ENCODE measurements at regions not wholly inside any gene's neighbourhood (a gene's known extent, or its start where the extent isn't known, plus 50 kb on each side); places are given as distances from the start of the nearest gene placed in this dataset.

DNA sequence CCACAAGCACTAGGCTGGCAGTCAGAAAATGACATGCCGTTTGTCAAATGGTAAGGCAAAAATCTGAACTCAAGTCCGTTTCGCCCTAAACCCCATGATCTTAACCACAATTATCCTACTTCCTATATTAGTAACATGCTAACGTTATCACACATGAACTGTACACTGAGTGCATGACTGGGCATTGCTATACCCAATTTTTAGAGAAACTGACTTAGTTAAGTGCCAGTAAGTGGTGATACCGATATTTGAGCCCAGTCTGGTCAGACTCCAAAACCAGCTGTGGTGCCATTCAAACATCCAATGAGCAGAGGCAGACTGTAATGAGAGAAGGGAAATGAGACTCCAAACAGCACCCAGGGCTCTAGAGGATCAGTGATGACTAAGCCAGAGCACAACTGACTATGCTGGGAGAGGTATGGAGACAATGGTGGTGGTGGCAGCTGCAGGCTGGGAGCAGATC, 311.7 kb upstream of the PKDCC start:
- DNase-seq: no peak

DNA sequence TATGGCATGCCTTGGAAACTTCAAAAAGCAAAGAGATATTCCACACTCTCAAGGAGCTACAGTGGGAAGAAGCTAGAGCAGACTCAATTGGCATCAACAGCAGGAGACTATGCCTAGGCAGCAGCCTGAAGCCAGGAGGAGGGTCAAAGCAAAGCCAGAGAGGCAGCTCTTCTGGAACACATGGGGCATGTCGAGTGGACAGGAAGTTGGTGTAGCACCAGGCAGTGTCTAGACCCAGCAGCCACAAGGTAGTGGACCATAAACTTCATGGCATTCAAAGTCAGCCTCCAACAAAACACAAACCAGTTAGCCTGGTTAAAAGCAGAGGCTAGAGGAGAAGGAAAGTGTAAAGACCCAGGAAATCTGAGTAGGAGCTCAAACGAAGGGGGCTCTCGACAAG, 311.2 kb upstream of the PKDCC start:
- DNase-seq: no peak

DNA sequence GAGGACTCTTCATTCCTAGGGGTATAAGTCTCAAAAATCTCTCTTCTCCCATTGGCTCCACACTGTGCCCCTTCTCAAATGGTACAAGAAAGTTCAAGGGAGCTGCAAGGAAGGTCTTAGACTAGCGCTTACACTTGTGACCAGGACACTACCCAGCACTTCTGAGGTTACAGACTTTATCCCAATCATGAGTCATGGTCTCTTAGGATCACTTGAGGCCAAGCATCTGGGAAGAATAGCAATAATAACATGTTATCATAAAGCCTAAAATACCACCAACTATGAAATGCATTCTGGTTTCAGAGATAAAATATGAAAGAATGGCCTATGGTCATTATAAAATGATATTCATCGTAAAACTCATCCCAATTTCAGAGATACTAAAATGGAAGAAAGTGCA, 309.9 kb upstream of the PKDCC start:
- no peak for DNase-seq

DNA sequence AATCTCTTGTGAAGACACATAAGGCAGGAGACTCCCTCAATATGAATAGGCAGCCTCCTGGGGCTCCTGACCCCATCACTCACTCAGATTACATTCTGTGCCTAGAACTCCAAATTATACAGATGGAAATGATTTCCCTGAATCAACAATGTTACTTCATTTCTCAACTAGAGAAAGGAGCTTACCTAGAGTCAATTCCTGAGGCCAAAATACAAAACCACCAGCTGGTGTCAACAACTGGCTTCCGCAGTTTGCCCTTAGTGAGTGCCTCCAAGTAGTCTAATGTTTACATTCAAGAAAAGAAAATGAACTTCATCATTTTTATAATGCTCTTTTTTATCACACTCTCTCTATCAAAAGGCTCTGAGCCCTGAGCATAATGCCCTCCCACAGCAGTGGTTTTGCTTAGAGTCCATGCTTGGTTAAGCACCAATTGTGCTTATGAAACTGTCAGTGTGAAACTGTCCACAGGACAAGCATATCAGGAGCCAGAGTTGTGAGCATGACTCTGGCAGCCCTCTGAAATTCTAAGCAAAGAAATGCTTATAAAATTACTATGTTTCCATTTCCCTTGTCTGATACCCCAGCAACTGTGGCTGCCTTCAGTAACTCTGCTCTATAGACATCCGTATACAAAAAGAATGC, 305.7 kb upstream of the PKDCC start:
- DNase-seq: no peak

DNA sequence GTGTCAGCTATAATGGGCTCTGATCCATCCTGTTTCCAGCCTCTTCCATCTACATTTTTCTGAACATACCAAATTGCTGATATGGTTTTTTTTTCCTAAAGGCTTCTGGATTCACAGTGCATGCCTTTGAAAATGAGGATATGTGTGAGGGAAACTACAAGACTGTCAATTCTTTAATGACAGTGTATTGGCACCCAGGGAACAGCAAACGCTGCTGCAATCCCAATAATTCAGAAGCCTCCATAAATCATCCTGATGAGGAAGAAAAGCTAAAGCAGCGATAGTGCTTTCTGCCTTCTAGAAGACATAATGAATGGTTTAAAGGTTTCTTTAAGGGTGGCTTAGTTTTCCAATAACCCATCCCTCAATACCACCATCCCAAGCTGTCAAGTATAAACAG, 304.5 kb upstream of the PKDCC start:
- DNase-seq: no peak

DNA sequence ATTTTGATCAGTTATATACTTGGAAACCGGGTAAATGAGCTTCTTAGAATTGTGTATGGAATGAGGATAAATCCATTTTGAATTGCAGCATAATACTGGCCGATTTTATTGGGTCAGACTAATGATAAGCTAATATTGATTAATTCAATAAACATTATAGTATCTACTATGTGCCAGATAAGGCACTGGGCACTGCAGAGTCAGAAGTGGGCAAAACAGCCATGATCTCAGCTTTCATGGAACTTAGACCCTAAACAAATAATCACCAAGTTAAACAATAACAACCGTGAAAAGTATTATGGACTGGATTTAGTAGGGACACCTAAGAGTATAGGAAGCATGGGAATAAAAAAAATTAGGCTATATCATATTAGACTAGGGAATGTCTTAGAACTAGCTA, 297.0 kb upstream of the PKDCC start:
- DNase-seq: no peak

DNA sequence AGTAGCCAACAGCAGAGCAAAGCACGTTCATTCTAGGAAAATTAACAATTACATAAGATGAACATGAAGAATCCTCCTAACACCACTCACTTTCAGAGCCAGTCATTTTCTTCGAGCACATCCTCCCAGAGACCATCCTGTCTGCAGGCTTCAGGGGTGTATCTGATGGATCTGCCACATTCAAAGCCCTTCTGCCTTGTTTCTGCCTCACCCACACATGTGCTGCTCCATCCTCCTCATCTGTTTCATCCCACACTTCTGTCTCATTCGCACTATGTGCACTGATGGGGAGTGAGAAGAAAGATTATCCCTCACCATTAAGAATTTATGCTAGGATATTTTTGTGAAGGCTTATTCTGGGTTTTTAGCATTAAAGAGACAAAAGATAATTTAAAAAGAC, 287.9 kb upstream of the PKDCC start:
- no peak for DNase-seq

DNA sequence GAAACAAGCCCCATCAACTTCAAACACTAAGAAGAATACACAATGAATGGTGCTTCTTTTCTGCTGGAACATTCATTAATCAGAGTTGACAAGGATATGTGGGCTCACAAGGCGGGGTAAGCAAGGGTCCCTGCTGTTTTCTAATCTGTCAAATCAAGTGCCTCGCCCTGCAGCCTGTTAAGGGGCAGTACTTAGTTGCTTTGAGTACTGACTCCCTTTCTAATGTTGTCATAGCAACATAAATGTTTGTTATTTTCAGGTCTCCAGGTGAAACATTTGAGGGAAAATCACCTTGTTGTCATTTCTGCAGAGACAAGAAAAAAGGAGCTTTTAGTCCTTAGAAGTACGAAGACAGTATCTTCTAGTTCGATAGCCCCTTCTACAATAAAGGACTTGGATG, 284.7 kb upstream of the PKDCC start:
- no peak for DNase-seq

DNA sequence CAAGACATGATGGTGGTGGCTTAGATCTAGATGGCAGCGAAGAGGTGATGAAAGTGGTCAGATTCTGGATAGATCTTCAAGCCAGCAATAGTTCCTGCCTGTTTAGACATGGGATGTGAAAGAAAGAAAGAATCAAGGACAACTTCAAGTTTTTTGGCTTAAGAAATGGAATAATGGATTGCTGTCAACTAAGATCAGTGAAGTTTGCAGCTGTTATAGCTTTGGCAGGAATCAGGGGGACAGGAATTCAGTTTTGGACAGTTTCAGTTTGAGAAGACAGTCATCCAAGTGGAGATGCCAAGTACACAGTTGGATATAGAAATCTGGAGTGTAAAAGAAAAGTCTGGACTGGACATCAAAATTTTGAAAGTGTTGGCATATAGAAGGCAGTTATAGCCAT, 283.7 kb upstream of the PKDCC start:
- DNase-seq: no peak

DNA sequence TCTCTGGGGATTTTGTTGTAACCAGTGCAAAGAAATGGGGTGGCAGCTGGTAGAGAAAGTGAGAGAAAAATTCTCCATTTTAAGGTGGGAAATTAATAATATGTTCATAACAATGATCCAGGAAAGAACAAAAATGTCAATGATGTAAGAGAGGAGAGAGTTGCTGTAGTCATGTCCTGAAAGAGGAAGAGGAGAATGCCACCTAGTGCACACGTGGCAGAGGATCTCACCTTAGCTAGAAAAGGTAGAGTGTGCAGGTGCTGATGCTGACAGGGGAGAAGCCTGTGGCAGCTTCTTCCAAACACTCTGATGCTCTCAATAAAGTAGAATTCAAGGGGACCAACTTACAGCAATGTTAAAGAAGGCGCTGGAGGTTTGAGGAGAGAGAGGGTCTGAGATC, 282.9 kb upstream of the PKDCC start:
- no peak for DNase-seq

DNA sequence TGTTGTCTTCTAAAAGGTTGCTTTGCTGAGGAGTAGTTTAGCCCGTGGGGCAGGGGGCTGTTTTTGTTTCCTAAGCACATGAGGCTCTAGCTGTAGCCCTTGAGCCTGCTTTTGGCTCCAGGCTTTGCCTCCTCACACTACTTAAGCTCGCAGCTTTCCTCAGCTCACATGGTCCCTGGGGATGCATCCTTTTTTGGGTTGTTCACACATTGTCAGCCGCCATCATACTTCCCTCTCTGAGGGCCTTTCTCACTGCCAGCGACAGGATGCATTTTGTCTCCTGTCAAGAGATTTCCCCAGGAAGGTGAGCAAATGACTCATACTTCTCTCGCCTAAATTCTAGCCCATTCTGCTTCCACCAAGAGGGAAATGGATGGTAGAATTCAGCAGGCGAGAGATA, 279.5 kb upstream of the PKDCC start:
- no peak for DNase-seq

DNA sequence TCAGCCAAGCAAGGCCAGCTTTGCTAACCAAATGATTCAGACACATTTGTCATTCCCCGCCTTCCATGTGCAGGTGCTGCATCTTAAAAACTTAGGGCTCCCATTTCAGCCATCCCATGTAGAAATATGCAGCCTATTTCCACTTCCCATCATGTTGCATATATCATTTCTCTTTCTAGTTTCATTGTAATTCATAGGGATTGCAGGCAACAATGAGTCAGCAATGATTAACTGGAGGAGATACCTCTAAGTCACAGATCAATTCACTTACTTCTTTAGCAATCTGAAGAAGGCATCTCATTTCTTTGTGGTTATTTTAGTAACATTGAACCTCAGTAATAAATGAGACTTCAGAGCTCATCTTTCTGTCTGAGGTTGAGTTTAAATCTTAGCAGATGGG, 276.1 kb upstream of the PKDCC start:
- DNase-seq: no peak

DNA sequence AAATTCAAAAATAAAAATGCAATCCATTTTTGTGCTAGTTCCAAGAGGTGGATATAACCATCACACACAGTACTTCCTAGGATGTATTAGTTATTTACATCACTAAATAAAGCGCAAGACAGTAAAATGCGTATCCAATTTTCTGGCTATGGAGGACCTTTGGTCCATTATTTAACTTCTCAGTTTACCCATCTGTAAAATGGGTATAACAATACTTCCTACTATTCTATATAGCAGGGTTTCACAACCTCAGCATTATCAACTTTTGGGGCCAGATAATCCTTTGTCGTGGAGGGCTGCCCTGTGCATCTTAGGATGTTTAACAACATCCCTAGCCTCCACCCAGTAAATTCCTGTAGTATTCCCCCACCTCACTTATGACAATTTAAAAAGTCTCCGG, 275.1 kb upstream of the PKDCC start:
- no peak for DNase-seq

DNA sequence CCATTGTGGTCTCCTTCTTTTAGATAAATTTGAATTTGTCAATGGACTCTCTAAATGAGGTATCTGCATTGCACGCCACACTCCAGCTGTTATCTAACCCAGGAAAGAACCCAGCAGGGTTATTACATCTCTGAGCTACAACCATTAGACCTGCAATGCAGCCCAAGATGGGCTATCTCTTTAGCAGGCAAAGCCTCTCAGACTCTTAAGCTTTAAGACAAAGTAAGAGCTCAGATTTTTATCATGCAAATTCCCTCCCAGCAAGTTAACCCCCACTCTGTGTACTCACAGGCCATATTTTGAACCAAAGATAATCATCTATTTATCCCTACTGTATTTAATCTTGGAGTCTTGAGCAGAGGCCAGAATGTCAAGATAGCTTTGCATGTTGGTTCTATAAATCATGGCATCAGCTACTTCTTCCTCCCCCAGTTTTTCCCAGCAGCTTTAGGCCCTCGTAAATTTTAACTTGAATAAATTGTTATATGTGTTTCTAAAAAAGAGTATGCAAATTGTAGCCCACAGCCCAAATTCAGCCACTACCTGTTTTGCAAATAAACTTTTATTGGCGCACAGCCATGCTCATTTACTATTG, 273.7 kb upstream of the PKDCC start:
- no peak for DNase-seq

DNA sequence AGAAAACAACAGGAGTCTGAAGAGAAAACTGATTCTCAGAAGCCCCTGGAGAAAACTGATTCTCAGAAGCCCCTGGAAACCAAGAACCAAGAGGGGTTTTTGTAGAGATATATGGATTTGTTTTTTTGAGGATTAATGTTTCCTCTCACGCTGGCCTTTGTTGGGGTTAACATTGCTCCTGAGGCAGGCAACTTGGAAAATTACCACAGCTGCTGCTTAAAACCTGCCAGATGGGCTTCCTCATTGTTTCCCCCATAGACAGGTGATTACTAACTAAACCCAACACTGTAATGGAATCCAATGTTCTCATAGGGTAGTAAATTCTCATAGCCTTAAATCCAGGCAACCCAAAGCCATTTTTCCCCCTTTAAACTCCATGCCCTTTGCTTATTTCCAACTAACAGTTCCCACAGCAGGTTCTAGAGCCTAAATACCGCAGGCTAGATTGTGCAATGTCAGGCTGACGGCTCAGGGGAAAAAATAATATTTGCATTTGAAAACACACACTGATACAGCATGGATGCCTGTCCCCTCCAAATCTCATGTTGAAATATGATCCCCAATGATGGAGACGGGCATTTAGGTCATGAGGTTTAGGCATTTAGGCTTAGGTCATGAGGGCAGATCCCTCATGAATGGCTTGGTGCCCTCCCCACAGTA, 272.3 kb upstream of the PKDCC start:
- no peak for DNase-seq

DNA sequence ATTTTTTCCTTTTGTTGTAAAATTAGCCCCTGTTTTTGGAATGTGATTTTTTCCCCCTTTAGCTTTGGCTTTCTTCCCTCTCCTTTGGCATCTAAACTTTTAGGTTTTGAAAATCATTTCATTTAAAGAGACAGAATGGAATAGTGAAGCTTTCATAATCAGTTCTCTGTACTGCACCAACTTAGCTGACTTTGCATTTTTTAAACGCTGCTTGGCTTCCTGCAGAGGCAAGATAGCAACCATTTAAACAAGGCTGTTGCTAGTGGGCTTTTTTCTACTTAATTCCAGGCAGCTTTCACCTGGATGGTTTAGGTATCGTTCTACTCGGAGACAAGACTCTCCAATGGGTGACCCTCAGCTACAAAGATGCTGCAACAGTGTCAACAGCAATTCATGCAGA, 267.9 kb upstream of the PKDCC start:
- DNase-seq: no peak

DNA sequence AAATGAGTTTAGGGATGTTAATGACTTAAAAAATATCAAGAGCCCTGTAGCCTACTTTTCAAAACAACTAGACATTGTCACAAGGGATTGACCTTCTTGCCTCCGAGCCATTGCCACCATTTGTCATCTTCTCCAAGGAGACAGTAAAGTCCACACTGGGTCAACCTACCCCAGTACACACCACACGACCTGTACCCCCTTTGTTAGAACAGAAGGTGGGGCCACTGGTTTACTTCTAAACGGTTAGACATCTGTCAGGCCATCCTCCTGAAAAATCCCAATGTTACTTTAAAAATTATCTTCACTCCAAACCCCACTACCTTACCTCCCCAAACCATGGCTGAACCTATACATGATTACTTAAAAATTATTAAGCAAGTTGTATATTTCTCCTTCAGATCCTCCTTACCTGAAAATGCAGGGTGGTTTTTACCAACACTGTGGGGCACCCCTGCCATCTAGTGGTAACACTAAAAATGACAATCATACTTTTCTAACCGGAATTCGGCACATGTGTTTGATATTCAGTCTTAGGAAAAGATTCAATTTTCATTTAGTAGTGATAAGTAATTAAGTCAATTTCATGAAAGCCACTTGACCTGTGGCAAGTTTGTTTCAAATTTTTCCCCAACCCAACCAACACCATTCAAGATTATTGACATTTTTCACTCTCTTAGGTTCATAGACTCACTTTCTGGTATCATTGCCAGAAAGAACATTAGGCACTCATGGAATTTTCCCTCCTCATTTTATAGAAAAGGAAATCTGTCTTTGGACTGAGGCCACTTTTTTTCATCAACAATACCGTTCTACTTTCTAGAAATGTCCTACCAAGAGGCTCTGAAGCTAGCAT, 265.3 kb upstream of the PKDCC start:
- no peak for DNase-seq

DNA sequence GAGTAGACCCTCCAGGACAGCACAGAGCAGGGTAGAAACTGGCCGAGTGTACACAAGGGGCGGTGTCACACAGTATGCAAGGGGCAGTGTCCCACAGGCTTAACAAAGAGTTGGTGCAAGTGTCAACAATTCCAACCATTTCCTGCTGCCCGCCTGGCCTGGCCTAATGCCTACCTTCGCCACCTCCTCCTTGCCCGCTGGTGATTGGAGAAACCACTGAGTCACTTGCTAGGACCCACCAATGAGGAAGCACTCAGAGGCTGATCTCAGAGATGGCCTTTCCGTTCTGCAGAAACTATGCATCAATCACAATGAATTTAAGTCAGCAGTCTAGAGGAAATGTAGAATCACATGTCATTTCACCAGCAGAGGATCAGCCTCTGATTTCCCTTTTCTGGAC, 263.3 kb upstream of the PKDCC start:
- DNase-seq: no peak

DNA sequence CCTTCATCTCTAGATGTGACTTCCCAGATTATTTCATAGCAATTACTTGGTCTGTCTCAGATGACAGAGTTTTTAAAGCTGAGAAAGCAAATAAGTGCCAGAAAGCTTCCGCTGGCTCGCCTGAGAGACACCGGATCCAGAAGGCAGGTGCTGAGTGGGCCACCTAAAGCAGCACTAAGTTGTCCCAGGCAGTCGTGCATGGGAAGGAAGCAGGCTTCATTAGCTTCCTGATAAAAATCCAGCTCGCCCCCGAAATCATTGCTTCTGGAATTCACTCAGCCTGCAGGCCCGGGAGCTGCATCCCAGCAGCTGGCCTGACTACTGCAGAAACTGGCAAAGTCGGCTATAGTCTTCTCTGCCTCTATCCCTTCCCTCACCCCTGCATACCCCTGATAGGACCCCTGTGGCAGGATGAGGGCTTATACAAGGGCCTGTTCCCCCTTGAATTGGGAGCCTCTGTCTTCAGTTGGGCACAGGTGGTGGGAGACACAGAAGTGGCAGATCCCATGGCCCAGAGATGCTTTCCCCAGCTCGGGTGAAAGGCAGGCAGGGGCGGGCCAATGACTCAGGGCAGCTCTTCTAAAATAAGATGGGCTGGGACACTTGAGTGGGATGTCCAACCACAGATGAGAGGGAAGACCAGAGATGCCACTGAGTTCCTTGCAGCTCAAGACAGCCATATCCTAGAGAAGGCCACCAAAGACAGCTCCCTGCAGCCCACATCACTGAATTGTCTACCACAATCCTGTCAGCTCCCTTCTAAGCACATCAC, 262.4 kb upstream of the PKDCC start:
- DNase-seq: no peak

DNA sequence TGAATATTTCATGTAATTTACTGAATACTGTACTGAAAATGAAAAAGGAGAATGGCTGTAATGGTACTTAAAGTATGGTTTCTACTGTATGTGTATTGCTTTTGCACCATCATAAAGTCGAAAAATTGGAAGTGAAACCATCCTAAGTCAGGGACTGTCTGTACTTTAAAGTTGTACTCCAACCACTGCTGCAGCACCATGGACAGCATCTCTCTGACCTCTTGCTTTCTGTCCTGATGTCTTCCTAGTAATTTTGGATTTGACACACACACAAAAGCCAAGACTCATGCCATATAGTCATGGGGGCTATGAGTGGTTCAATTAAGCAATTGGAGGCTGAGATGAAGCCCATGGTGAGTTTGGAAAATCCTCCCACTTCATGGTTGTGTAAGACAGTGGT, 256.3 kb upstream of the PKDCC start:
- DNase-seq: no peak

DNA sequence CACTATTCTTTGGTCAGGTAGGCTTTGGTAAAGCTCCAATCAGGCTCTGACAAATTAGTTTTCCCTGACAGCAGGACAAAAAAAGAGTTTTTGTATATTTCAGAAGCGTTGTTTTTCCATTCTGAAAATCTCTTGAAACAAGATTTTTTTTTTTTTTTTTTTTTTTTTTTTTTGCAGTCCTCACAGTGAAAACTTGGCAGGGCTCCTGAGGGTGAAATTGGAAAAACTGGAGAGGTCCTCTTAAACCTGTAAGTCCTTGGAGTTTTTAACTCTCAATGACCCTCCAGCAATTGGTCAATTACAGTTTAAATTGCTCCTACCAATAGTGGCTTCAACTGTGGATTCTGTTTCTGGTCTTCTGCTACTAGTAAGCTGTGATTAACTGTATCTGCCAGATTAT, 244.5 kb upstream of the PKDCC start:
- DNase-seq: no peak

DNA sequence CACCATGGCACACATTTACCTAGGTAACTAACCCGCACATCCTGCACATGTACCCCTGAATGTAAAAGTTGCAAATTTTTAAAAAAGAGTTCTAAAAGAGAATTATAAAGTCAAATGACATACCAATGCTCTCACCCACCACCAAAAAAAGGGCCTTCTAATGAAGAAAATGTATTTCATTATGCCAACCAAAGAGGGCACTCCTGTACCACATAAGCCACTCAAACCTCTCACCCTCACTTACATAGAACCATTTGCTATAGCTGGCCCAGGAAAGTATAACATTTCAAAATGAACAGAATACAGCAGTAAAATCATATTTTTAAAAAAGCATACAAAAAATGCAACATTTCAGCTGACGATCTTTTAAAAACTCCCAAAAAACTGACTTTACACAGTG, 241.5 kb upstream of the PKDCC start:
- no peak for DNase-seq

DNA sequence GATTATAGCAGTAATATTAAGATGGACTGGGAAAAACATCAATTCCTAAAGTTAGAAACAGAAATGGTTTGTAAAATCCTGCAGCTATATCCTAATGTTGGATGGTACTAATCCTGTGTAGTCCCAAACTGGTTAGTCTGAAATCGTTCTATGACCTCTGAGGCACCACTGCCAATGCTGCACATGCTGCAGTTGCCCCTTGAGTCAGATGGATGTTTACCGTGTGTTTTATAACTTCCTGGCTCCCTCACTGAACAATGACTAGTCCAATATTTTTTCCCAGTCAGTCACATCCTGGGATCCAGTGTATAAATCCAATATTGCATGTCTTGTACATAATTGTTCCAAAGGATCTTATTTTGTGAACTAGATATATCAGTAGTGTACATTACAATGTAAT, 226.7 kb upstream of the PKDCC start:
- DNase-seq: no peak
